Dedifferentiated amniotic fluid mesenchymal stem cell (primary cell): ENCODE measurements at regions not wholly inside any gene's neighbourhood (a gene's known extent, or its start where the extent isn't known, plus 50 kb on each side); places are given as distances from the start of the nearest gene placed in this dataset.

Source experiments
- DNase-seq: peaks from one replicate; pipeline ENCODE4 v3.0.0-alpha.2; 2016; ENCODE audit errors: extremely low spot score

DNA sequence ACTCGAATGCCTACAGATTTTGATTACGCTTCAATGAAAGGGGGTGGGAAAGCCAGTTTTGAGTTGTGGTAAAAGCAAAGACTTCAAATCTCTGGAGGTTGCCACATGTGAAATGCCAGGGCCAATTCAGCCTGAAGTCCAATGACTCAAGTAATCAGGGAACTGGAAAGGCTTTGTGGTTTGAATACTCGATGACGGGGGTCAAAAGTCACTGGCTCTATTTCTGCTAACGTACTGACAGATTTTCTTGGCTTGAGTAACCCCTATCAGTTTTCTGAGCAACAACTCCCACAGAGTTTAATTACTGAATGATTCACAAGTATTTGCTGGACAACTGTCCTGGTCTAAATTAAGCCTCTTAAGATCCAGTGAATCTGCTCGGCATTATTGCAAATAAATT, 152.2 kb downstream of the SIPA1L2 start:
- DNase-seq: peak; percentile 93

DNA sequence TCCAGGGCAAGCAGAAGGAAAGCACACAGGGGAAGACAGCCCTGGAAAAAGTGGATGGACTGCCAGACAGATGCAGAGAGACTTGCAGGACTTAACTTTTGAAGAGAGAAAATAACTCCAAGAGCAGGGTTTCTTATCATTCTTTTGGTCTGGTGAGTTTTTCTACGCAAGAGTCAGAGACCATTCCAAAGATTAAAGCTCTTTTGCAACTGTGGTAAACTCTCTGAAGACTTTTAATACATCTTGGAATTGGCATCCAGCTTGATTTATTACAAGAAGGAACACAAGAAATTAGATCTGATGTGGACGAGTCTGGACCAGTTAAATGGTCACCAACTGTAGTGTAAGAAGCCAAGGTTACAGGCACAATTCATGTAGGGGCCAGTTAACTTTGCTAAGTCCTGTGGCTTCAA, 153.4 kb downstream of the SIPA1L2 start:
- DNase-seq: peak; percentile 23

DNA sequence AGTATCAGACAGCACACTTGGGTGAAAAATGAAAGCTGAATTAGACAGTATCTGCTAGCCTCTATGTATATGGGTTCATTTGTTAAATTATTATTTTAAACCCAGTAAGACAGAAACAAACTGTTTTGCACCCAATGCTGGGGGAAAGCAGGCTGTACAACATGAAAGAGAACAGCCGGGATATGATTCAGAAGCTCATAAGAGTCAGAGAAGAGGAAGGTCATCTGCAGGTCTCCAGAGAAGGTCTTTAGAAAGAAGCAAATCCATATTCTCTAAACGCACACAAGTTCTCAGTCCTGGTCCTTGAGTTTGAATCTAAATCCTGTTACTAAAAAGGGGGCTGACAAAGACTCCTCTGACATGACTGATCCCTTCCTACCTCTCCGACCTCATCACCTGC, 155.1 kb downstream of the SIPA1L2 start:
- no peak for DNase-seq

DNA sequence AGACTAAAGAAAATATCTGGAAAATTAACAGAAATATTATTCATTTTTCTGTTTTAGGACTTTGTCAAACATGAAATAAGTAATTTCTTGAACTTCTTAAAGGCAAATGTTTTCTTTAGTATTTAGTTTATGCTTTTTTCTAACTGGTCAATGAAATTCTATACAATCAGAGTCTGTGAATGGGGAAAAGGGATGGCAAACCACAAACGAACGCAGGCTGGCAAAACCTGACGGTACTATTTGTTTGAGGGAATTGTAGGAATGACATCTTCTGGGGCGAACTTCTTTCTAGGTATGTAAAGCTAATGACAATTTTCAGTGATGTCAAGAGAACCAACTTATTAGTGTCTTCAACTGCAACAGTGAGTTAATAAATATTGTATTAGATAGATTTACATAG, 156.0 kb downstream of the SIPA1L2 start:
- DNase-seq: no peak

DNA sequence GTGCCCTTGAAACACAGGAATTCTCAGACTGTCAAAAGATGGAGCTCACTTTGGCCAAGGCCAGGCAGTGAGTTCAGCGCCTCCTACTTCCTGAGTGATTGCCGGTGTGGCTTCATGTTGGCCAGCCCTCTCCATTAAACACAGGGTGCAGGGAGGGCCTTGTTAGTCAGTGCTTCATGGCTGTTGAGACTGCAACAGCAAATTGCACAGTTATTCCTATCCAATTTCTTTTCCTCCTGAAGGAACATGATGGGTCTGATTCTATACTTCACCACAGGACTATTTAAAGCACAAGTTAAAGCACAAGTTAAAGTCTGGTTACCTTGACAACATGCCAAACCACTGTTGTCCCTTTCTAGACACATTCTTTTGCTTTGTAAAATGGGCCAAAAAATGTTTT, 156.6 kb downstream of the SIPA1L2 start:
- peak; percentile 25 for DNase-seq

DNA sequence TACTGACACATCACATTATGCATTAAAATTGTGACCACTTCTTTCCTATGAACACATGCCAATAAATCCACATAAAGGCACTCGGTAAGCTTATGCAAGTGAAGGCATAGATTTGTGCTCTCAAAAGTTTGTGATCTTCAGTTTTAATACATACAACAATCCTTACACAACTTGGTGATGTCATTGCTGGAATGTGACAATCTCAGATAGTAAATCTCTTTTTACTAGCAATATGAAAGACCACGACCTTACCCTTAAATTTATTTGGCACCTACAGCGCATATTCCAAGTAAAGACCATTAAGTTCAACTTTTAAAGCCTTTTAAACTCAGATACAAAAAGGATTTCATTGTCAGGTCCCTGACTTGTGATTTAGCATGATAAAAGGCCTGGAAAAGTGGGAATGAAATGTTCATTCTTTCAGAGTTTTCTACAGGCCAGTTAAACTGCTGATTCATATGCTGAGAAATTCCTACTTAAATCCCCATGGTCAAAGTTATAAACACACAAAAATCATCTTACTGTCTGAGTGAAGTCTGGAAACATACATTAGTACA, 157.4 kb downstream of the SIPA1L2 start:
- DNase-seq: peak; percentile 65

DNA sequence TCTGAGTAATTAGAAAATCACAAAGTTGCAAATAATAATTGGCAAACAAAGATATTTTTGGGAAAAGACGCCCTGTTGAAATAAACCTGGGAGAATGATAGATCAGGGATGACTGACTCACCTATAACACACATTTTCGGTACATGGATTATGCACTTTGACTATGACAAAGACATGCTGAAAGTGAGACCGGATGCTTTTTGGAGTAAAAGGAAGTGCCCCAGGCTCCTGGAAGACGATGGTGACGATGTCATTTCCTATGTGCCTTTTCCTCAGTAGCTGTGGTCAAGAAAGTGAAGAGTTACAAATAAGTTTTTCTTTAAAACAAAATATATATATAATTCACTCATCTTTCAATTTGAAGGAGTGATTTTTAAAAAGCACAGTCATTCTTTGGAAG, 158.7 kb downstream of the SIPA1L2 start:
- no peak for DNase-seq

DNA sequence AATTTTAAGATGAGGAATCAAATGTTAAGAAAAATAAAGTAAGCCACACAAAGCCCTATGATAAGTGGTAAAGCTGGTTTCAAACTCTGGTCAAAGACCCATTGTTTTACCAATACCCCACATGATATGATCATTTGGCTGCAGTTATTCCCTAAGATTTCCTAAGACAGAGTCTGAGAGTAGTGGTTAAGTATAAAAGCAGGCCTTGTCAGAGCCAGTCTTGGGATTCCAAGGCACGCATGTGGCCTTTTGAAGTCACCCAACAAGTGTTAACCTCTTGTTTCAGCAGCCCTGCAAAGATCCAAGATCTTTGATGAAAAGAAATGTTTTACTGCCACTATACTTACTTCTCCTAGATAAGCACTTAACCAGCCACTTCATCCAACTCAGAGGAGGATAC, 159.2 kb downstream of the SIPA1L2 start:
- no peak for DNase-seq

DNA sequence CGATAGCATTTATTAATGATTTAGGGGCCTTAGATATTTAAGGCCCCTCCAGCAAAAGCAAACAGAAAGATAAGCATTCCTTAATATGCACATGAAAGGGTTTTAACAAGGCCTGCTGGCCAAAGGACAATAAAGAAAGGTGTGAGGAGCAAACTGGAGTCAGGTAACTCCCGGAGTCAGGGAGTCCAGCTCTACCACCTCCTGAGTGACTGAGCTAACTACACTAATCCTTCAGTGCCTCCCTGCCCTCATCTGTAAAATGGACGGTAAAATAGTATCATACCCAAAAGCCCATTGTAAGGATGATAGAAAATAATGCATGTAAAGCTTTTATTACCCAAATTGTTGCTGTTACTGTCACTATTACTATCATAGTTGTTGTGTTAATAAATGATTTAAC, 161.7 kb downstream of the SIPA1L2 start:
- DNase-seq: no peak

DNA sequence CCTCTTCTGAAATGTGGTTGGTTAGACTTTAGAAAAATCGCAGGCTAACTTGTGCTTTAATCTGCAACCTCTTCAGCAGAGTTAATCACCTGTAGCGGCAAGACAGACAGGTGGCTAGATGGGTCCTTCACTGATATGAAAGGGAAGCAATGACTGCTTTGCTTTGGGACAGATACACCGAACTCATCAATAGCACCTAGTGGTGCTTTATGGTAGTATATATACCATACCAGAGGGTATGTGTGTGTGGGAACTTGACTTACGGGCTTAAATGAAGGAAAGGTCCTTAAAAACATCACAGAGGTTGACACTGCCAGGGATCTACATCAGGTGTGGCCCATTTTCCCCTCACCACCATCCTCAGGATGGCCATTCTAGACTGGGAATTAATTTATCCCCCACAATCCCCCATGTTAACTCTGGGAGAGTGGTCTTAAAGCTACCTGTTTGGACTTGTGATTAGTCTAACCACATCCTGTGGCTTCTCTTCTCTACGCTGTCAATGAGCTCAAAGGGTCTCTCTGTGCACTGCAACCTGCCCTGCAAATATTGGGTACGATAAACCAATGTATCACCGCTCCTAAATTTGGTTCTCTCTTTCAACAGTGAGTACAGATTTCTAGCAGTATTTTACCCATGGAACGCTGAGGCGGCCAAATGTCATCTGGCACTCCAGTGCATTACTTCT, 162.7 kb downstream of the SIPA1L2 start:
- DNase-seq: no peak

DNA sequence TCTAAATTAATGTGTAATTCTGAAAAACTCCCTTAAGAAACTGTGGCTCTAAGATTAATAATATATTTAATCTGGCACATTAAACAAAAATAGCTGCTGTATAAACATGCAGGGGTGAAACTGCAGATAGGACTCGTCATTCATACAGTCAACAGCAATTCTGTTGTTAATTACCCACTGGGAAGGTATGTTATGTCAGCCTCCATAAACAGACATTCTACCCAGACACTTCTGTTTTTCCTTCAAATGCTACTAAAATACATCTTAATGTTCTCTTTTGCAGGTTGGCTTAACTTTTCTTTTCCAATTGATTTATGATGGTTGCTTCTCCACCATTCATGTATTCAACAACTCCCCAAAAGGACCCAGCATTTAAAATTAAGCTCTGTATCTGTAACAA, 165.6 kb downstream of the SIPA1L2 start:
- DNase-seq: no peak

DNA sequence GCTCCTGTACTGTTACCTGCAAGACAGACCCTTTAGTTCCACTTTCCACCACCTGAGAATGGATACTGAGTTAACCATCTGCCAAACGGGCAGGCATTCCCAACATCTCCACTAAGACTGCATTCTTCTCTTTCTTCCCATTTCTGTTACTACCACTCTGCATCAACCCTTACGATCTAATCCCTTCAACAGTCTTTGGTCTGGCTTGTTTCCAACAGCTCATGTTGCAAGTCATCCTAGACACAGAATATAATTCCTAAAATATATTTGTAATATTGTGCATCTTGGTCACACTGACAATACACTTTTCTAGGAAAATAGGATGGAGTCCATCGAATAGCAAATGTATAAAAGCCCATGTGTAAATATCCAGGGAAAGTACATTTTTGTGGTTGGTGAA, 166.7 kb downstream of the SIPA1L2 start:
- peak; percentile 38 for DNase-seq

DNA sequence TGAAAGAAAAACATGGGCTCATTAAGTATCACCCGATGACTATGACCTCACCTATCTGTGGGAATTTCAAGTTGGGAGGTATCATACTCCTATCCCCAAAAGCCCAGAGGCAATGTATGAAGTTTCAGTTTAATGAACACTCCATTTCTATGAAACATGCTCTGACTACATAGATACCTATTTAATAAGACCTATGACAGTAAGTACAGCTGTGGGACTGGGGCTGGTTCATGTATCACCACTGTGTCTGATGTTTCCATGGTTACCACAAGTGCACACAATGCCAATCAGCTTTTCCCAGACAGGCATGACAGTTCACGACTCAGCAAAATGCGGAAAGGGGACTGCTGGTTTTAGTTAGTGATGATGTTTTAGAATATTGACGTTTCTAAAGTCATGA, 167.7 kb downstream of the SIPA1L2 start:
- DNase-seq: no peak

DNA sequence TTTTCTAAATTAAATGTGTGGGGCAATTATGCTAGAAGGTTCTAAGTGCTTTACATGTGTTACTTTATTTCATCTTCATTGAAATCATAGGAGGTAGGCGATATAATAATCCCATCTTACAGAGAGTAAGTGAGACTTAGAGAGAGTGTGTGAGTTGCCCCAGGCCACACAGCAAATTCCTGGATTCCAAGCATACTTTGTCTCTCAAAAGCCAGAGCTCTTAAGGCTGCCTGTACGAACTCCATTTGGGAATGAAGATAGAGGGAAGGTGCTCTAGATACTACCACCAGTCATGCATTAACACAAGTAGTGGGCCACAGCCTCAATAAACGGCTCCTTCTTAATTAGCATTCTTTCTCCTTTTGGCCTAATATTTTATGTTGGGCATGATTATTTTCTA, 170.1 kb downstream of the SIPA1L2 start:
- DNase-seq: no peak

DNA sequence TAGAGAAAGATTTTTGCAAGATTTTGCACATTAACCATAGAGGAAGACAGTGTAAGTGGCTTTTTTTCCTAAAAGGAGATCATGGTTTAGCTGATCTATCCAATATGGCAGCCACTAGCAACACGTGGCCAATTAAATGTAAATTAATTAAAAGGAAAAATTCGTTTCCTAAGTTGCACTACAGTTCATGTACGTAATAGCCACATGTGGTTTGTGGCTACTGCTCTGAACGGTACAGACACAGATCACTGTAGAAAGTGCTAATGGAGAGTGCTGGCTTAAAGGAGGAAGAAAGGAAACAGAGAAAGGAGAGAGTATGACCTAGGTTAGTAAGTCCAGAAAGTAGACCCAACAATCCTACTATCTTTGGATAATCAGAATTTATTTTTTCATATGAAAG, 170.8 kb downstream of the SIPA1L2 start:
- no peak for DNase-seq

DNA sequence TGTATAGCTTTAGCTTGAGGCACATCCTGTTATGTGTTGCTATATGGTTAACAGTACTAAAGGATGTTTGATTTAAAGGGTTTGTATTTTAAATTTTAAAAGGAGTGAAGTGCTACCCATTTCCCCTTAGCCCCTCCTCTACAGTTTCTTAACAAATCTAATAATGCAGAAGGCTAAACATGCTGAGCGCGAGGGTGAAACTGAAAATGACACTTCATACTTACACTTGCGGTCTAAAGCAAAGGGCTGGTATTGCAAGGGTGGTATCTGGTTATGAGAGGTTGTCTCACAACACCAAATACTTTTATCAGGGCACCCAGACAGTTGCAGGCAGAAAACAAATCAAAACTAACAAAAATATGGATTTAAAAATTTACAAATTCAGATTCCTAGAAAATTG, 172.3 kb downstream of the SIPA1L2 start:
- DNase-seq: no peak

DNA sequence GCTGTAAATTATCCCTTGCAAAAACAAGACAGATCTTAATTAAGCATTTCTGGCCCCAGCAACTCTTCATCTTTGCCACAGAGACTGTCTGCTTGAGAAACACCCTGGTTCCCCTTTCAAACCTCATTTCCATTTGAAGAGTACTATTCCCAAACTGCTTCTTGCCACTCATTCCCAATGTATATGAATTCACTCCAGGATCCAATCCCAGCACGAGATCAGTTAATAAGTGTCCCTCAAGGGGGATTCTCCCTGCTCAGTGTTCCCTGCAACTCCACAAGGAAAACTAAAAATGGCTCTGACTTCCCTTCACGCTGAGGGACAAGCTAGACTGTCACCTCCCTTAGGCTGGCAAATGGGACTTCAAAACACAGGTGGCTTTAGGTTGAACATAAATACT, 173.2 kb downstream of the SIPA1L2 start:
- DNase-seq: no peak

DNA sequence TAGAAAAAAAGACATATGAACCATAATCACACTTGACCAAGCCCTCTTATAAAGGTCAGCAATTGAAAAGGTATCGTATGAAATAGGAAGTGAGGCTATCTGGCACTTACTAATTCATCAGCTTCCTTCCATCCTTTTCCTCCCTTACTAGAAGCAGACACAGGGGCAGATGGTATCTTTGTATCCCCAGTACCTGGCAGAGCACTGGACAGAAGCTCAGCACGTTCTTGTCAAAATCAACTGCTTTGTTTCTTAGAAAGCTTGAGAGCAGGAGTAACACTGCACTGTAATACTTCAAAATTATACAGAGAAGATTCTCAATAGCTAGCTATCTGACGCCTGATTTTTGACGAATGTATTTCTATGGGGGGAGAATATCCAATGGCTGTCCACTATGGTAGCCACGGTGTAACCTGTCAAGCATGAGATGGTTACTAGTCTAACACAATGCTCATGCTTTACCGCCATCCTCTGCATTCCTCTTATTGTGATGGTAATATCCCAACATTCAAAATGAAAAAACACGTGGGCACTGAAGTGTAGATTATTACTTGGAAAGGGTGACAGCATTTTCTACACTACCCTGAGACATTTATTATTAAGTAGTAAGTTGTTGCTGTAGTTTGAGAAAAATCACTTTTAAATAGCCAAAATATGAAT, 175.6 kb downstream of the SIPA1L2 start:
- DNase-seq: no peak

DNA sequence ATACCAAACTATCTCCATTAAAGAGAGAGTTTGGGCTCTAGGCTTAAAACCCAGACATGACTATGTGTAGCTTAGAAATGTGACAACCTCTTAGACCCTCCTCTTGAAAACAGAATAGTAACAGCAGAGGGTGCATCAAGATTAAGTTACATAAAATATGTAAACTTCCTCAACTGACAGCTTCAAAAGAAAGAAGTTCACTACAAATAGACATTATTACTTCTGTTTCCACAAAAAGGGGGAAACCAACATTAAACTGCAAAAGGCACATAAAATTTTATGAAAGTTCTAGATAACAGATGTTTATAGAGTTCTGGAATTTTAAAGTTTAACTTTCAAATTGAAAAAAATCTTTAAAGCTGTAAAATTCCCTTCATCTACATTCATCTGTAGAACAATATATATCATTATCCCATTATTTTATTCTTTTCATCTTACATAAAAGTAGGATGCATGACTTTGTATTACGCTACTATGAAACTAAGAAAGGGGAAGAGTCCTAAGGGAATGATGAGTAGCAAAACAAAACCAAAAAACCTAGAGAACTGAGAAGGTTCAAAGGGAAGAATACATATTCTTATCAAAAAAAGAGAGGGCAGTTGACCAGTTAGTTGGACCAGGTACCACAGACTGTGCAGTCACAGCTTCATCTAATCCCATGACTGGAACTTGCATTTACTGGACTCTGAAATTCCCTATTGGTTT, 177.0 kb downstream of the SIPA1L2 start:
- DNase-seq: no peak

DNA sequence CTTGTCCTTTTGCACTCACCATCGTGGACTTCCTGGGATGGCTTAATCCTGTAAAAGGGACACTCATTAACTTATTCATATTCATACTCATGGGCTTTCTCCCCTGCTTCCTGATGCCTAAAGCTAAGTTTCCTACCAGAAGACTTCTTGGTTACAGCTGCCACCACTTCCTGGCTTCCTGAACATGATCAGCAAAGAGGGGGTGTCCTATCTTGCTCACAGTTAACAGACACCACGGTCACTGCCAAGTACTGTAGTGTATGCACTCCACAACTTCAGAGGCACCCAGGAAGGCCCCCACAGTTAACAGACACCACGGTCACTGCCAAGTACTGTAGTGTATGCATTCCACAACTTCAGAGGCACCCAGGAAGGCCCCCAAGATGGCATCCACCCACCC, 177.8 kb downstream of the SIPA1L2 start:
- DNase-seq: no peak

DNA sequence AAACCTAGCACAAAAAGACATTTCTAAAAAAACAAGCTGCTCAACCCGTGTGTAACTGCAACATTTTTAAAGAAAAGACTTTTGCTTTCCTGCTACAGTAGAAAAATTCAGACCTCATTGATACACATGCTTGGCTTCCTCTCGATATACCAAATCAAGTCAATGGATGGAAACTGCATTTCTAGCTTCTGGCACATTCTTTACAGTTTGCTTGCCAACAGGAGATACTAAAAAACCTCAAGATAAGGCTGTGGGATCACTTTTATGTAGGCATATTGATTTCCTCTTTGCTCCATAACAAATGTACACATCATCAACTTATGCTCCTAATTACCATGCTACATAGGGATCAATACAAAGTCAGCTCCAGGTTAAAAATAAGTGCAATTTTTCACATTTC, 178.4 kb downstream of the SIPA1L2 start:
- no peak for DNase-seq

DNA sequence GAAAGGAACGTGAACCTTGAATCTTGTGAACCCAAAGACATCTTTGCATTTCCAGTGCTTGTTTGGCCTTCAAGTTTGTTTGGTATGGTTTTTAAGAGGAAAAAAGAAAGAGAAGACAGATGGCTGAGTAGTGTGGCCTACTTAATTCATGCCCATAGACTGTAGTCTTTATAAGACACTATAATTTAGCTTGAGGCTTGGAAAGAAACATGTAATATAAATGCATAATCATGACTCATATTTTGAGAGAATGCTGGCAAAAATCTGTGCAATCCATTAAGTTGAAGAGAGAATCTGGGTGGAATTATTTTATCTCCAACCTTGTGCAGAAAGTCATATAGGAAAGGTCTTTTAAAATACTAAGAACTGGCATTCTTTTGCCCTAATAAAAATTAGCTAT, 179.3 kb downstream of the SIPA1L2 start:
- DNase-seq: peak; percentile 70

DNA sequence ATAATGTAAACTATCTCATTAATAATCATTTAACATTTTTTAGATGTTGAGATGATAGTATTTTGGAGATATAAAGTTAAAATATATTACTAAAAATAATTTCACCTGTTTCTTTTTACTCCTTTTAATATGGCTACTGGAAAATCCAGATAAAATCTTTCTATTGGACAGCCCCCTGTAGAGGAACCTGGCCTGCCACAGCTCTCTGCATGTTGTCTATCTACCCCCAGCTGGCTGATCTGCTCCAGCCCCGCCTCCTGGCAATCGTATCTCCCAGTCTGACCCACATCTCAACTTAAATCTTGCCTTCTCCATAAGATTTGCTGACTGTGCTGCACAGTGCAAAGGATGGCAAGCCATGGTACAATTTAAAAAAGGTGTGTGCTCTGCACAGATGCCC, 182.8 kb downstream of the SIPA1L2 start:
- DNase-seq: no peak
